ENCODE measurements at regions not wholly inside any gene's neighbourhood (a gene's known extent, or its start where the extent isn't known, plus 50 kb on each side); places are given as distances from the start of the nearest gene placed in this dataset.

GRCh38 chr2:226564667-226565066, 235.0 kb downstream of the IRS1 start:
- no peak overlapping the region for H3K27ac Mint-ChIP-seq
- no peak for DNase-seq (ENCODE audit: low spot score)
- H3K4me1 Mint-ChIP-seq (ENCODE audit: low read depth) = no peaks in the 10 kb centered on the region
- H3K4me3 Mint-ChIP-seq = no peak overlapping the region
- peaks cover 2% of the 10 kb centered on the region for H3K27me3 Mint-ChIP-seq (ENCODE audit: low read depth)
- no peaks in the 10 kb centered on the region for H3K36me3 Mint-ChIP-seq (ENCODE audit: low read depth)
- no peaks in the 10 kb centered on the region for H3K9me3 Mint-ChIP-seq

DNA sequence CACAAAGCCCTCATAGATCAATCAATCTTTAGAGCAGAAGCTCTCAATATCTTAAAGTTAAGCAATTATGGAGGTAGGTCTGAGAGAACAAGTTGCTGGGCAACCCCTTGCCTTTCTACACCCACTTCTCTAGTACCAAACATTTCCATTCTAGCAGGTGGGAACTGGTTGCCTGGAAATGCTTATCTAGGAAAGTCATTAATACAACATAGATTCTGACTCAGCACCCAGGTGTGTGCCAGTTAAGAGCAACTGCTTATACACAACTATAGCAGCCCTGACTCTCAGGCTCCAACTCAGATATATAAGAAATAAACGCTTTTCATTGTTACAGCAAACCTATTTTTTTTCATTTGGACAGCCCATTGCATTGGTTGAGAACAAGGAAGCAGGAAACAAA, 237.7 kb downstream of the IRS1 start:
- Mint-ChIP-seq H3K36me3 (ENCODE audit: low read depth) (no peaks in the 10 kb centered on the region), H3K4me1 (ENCODE audit: low read depth) (no peaks in the 10 kb centered on the region), H3K27me3 (ENCODE audit: low read depth) (peaks cover 2% of the 10 kb centered on the region), H3K9me3 (no peaks in the 10 kb centered on the region), H3K4me3 (no peak overlapping the region), H3K27ac (no peak overlapping the region)
- no peak for DNase-seq (ENCODE audit: low spot score)

DNA sequence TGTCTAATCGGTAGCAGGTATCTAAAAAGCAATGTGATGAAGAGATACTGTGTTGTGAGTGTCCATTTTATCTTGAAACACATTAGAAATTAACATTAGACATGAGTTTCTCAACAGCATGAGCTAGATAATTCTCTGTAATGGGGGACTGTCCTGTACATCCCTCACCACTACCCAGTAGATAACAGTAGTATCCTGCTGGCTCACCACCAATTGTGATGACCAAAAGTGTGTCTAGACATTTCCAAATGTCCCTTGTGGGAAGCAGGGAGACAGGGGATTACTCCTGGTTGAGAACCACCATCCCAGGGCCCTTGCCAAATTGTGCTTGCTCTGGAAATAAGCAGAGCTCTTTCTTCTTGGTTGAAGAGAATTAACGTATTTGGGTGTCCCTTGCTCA, 239.3 kb downstream of the IRS1 start:
- Mint-ChIP-seq H3K27ac (no peak overlapping the region), H3K9me3 (no peaks in the 10 kb centered on the region), H3K36me3 (ENCODE audit: low read depth) (no peaks in the 10 kb centered on the region), H3K27me3 (ENCODE audit: low read depth) (no peaks in the 10 kb centered on the region), H3K4me3 (no peak overlapping the region), H3K4me1 (ENCODE audit: low read depth) (no peaks in the 10 kb centered on the region)
- DNase-seq (ENCODE audit: low spot score) = no peak

DNA sequence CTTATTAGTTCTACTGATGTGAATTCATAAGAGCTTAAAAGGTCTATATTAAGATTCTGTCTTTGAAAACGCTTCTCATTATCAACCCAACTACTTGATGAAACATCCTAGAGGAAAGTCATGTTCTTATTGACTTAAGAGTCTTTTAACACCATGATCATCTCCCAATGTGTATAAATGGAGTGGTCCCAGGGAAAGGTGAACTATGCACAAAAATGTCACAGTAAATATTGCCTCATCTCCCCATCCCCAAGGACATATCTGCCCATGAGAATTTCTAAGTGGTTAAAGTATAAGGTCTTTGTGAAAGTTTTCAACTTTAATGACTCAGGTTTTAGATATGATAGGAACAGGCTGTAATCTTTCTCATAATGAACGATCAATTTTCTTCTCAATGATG, 240.1 kb downstream of the IRS1 start:
- Mint-ChIP-seq H3K4me3 (no peak overlapping the region), H3K27me3 (ENCODE audit: low read depth) (no peaks in the 10 kb centered on the region), H3K9me3 (no peaks in the 10 kb centered on the region), H3K36me3 (ENCODE audit: low read depth) (no peaks in the 10 kb centered on the region), H3K4me1 (ENCODE audit: low read depth) (no peaks in the 10 kb centered on the region), H3K27ac (no peak overlapping the region)
- no peak for DNase-seq (ENCODE audit: low spot score)

GRCh38 chr2:226558418-226558817, 241.2 kb downstream of the IRS1 start:
- DNase-seq (ENCODE audit: low spot score) = no peak
- H3K4me1 Mint-ChIP-seq (ENCODE audit: low read depth) = no peaks in the 10 kb centered on the region
- no peak overlapping the region for H3K4me3 Mint-ChIP-seq
- no peaks in the 10 kb centered on the region for H3K9me3 Mint-ChIP-seq
- H3K27me3 Mint-ChIP-seq (ENCODE audit: low read depth) = no peaks in the 10 kb centered on the region
- H3K27ac Mint-ChIP-seq = no peak overlapping the region
- no peaks in the 10 kb centered on the region for H3K36me3 Mint-ChIP-seq (ENCODE audit: low read depth)

DNA sequence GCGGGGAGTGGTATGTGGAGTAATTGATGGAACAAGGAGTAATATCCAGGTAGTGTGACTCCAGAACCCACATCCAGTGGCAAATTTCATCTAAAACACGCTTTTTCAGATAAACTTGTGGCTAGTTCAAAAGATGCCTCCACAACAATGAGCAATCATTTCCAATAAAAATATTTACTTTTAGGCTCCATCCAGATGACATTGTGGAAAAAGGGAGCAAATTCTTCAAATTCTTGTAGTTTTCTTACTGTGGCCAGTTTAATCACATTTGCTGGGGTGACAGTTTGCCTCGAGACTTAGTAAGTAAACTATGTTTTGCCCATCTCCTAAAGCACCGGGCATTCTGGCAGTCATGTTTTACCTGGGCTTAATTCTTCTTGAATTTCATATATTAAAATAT, 243.6 kb downstream of the IRS1 start:
- Mint-ChIP-seq H3K9me3 (no peaks in the 10 kb centered on the region), H3K4me3 (no peak overlapping the region), H3K27ac (no peak overlapping the region), H3K4me1 (ENCODE audit: low read depth) (no peaks in the 10 kb centered on the region), H3K36me3 (ENCODE audit: low read depth) (no peaks in the 10 kb centered on the region), H3K27me3 (ENCODE audit: low read depth) (no peaks in the 10 kb centered on the region)
- no peak for DNase-seq (ENCODE audit: low spot score)

- Mint-ChIP-seq H3K4me3 (no peak overlapping the region), H3K9me3 (no peaks in the 10 kb centered on the region), H3K4me1 (ENCODE audit: low read depth) (no peaks in the 10 kb centered on the region), H3K36me3 (ENCODE audit: low read depth) (no peaks in the 10 kb centered on the region), H3K27me3 (ENCODE audit: low read depth) (no peaks in the 10 kb centered on the region), H3K27ac (no peak overlapping the region)
- DNase-seq (ENCODE audit: low spot score) = no peak
Measured at GRCh38 chr2:226554701-226555100, 244.9 kb downstream of the IRS1 start.

DNA sequence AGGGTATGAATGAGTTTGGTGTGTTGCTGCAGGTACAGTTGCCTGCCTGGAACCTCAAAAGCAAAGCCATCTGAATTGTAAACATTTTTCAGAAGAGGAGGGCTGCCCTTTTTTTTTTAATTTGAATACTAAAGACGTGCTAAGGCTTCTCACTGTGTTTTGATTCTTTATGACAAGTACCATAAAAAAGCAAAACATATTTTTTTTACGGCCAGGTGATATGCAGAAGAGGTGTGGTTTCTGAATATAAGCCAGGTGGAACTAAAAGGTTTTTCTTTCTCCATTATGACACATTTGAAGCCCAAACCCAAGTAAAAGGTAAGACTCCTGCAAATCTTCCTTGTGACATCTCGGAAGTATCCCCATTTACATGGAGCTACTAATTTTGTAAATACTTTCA, 246.3 kb downstream of the IRS1 start:
- DNase-seq (ENCODE audit: low spot score) = no peak
- Mint-ChIP-seq H3K27ac (no peak overlapping the region), H3K4me3 (no peak overlapping the region), H3K9me3 (no peaks in the 10 kb centered on the region), H3K4me1 (ENCODE audit: low read depth) (no peaks in the 10 kb centered on the region), H3K36me3 (ENCODE audit: low read depth) (no peaks in the 10 kb centered on the region), H3K27me3 (ENCODE audit: low read depth) (no peaks in the 10 kb centered on the region)

DNA sequence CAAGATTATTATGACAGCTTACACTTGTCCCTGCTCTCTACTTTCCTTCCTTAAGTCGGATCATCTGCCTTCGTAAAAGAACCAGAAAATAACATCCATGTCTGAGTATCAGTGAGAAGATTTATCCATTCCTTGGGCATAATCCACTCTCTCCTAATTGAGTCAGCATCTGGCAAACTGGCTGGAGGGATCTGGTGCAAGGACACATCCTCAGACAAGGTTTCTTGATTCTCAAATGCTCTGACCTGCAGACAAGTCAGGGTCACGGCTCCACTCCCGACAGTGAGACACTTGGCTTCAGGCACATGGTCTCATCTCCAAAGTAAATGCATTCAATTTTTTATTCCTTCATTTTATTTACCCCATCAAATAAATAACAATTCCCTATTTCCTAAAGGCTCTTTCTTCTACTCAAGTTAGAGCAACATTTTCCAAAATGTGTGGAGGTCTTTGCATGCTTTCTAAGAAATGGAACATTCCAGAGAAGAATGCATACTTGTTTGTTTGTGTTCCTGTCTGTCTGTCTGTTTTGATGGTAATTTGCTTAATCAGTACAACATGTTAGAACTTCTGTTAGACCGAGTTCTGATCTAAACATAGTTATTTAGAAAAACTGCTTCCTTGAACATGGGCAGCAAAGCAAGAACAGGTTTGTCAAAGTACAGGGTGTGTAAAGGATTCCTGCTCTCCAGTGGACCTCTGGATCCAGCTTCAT, 246.9 kb downstream of the IRS1 start:
- no peaks in the 10 kb centered on the region for H3K4me1 Mint-ChIP-seq (ENCODE audit: low read depth)
- no peaks in the 10 kb centered on the region for H3K27me3 Mint-ChIP-seq (ENCODE audit: low read depth)
- H3K9me3 Mint-ChIP-seq = no peaks in the 10 kb centered on the region
- H3K4me3 Mint-ChIP-seq = no peak overlapping the region
- no peak for DNase-seq (ENCODE audit: low spot score)
- no peak overlapping the region for H3K27ac Mint-ChIP-seq
- no peaks in the 10 kb centered on the region for H3K36me3 Mint-ChIP-seq (ENCODE audit: low read depth)

GRCh38 chr2:226551522-226552250, 247.9 kb downstream of the IRS1 start:
- no peak overlapping the region for H3K4me3 Mint-ChIP-seq
- DNase-seq (ENCODE audit: low spot score) = no peak
- H3K27ac Mint-ChIP-seq = no peak overlapping the region
- no peaks in the 10 kb centered on the region for H3K36me3 Mint-ChIP-seq (ENCODE audit: low read depth)
- no peaks in the 10 kb centered on the region for H3K9me3 Mint-ChIP-seq
- no peaks in the 10 kb centered on the region for H3K4me1 Mint-ChIP-seq (ENCODE audit: low read depth)
- no peaks in the 10 kb centered on the region for H3K27me3 Mint-ChIP-seq (ENCODE audit: low read depth)

DNA sequence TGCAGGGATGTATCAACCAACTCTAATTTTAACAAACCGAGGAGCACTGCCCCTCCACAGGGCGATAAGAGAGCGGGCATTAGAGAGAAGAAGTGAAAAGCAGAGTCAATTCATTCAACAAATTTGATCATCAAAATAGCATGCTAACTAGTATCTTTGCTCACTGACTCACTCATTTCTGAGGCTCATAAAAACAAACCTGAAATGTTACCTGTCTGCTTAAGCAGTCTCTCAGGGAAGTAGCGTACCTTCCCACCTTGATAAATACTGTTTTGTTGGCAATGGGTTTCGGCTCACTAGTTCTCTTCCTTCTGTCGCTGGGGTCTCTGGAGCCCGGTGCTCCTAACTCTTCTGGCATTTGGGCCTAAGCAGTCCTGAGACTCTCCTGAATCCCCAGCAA, 248.8 kb downstream of the IRS1 start:
- DNase-seq (ENCODE audit: low spot score) = no peak
- H3K36me3 Mint-ChIP-seq (ENCODE audit: low read depth) = no peaks in the 10 kb centered on the region
- no peak overlapping the region for H3K27ac Mint-ChIP-seq
- no peak overlapping the region for H3K4me3 Mint-ChIP-seq
- H3K4me1 Mint-ChIP-seq (ENCODE audit: low read depth) = no peaks in the 10 kb centered on the region
- no peaks in the 10 kb centered on the region for H3K9me3 Mint-ChIP-seq
- H3K27me3 Mint-ChIP-seq (ENCODE audit: low read depth) = no peaks in the 10 kb centered on the region

DNA sequence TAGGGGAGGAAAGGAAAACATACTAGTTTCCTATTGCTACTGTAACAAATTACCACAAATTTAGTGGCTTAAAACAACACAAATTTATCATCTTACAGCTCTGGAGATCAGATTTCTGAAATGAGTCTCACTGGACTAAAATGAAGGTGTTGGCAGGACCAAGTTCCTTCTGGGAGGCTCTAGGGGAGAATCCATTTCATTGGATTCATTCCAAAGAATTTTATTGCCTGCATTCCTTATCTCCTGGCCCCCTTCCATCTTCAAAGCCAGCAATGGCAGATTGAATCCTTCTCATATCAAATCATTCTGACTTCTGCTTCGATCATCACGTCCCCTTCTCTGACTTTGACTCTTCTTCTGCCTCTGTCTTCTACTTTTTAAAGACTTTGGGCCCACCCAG, 250.9 kb downstream of the IRS1 start:
- no peak for DNase-seq (ENCODE audit: low spot score)

GRCh38 chr2:226544596-226545210, 254.9 kb downstream of the IRS1 start:
- no peaks in the 10 kb centered on the region for H3K27me3 Mint-ChIP-seq (ENCODE audit: low read depth)
- H3K27ac Mint-ChIP-seq = no peak overlapping the region
- H3K4me1 Mint-ChIP-seq (ENCODE audit: low read depth) = no peaks in the 10 kb centered on the region
- H3K9me3 Mint-ChIP-seq = no peaks in the 10 kb centered on the region
- DNase-seq (ENCODE audit: low spot score) = no peak
- H3K36me3 Mint-ChIP-seq (ENCODE audit: low read depth) = no peaks in the 10 kb centered on the region
- no peak overlapping the region for H3K4me3 Mint-ChIP-seq

More for the DNA sequence above, 250.9 kb downstream of the IRS1 start:
- H3K4me3 Mint-ChIP-seq = no peak overlapping the region
- no peaks in the 10 kb centered on the region for H3K9me3 Mint-ChIP-seq
- no peaks in the 10 kb centered on the region for H3K27me3 Mint-ChIP-seq (ENCODE audit: low read depth)
- H3K4me1 Mint-ChIP-seq (ENCODE audit: low read depth) = no peaks in the 10 kb centered on the region
- no peaks in the 10 kb centered on the region for H3K36me3 Mint-ChIP-seq (ENCODE audit: low read depth)
- H3K27ac Mint-ChIP-seq = no peak overlapping the region

- DNase-seq (ENCODE audit: low spot score) = no peak
- no peaks in the 10 kb centered on the region for H3K9me3 Mint-ChIP-seq
- H3K27me3 Mint-ChIP-seq (ENCODE audit: low read depth) = no peaks in the 10 kb centered on the region
- no peaks in the 10 kb centered on the region for H3K36me3 Mint-ChIP-seq (ENCODE audit: low read depth)
- no peak overlapping the region for H3K27ac Mint-ChIP-seq
- H3K4me3 Mint-ChIP-seq = no peak overlapping the region
- H3K4me1 Mint-ChIP-seq (ENCODE audit: low read depth) = no peaks in the 10 kb centered on the region
Measured at GRCh38 chr2:226540204-226540994, 259.2 kb downstream of the IRS1 start.

Measured in T-helper 2 cell treated with Interferon-gamma antibody and Interleukin-4, amounts not matched to agents 5 μg/mL and 100 μg/mL, for 36 hours (primary cell).